ENCODE measurements at regions not wholly inside any gene's neighbourhood (a gene's known extent, or its start where the extent isn't known, plus 50 kb on each side); places are given as distances from the start of the nearest gene placed in this dataset.

- H3K27ac ChIP-seq = no peak overlapping the region
- ChIA-PET CTCF (no interaction called here), POLR2A (ENCODE audit: unreplicated experiment) (no interaction called here)
- H3K27me3 ChIP-seq (ENCODE audit: insufficient read depth, low read depth) = peaks cover 94% of the 10 kb centered on the region
- H3K79me2 ChIP-seq (ENCODE audit: low read depth) = no peaks in the 10 kb centered on the region
- DNase-seq = no peak
- no peaks in the 10 kb centered on the region for H3K9me2 ChIP-seq (ENCODE audit: insufficient read depth)
- no peak overlapping the region for H3K4me2 ChIP-seq
- H3F3A ChIP-seq (ENCODE audit: insufficient read depth, low read depth) = no peaks in the 10 kb centered on the region
- no peaks in the 10 kb centered on the region for H3K4me1 ChIP-seq (replicated peaks; ENCODE audit: insufficient read depth)
- no peaks in the 10 kb centered on the region for H3K9me3 ChIP-seq (ENCODE audit: insufficient read depth, low read depth)
- no peaks in the 10 kb centered on the region for H3K36me3 ChIP-seq (ENCODE audit: low read depth)
- no peak overlapping the region for H3K4me3 ChIP-seq
- no TSS peak for BruUV-seq (replicated peaks)
- H4K20me1 ChIP-seq (ENCODE audit: insufficient read depth) = no peaks in the 10 kb centered on the region
- TF ChIP-seq EZH2 (IDR thresholded peaks at IDR 0.05; ENCODE audit: low read depth) = no peak
- no peak for TF ChIP-seq CTCF (conservative IDR thresholded peaks at IDR 0.05)
- no peak overlapping the region for H2AFZ ChIP-seq
- intact Hi-C loops (cut with micrococcal nuclease; ENCODE audit: unreplicated experiment) = no loop called here
These were observed 89.9 kb upstream of the ADAMTS2 start for GRCh38 chr5:179435181-179435580.

GRCh38 chr5:179432547-179432946 lies 87.3 kb upstream of the ADAMTS2 start:
- H3K9me2 ChIP-seq (ENCODE audit: insufficient read depth) = no peaks in the 10 kb centered on the region
- H3K36me3 ChIP-seq (ENCODE audit: low read depth) = no peaks in the 10 kb centered on the region
- no TSS peak for BruUV-seq (replicated peaks)
- DNase-seq = no peak
- TF ChIP-seq CTCF (conservative IDR thresholded peaks at IDR 0.05) (no peak), EZH2 (IDR thresholded peaks at IDR 0.05; ENCODE audit: low read depth) (no peak)
- peaks cover 89% of the 10 kb centered on the region for H3K27me3 ChIP-seq (ENCODE audit: insufficient read depth, low read depth)
- H4K20me1 ChIP-seq (ENCODE audit: insufficient read depth) = no peaks in the 10 kb centered on the region
- intact Hi-C loops (cut with micrococcal nuclease; ENCODE audit: unreplicated experiment) = no loop called here
- POLR2A ChIA-PET (ENCODE audit: unreplicated experiment) = interaction anchor here (0.7 kb wide), 1 partner anchor 317 kb away, joined by 5 read pairs; no protein-coding TSS in a partner anchor
- H3F3A ChIP-seq (ENCODE audit: insufficient read depth, low read depth) = no peaks in the 10 kb centered on the region
- no peaks in the 10 kb centered on the region for H3K9me3 ChIP-seq (ENCODE audit: insufficient read depth, low read depth)
- no peak overlapping the region for H3K4me3 ChIP-seq
- no peaks in the 10 kb centered on the region for H3K4me1 ChIP-seq (replicated peaks; ENCODE audit: insufficient read depth)
- CTCF ChIA-PET = no interaction called here
- no peaks in the 10 kb centered on the region for H3K79me2 ChIP-seq (ENCODE audit: low read depth)
- H3K4me2 ChIP-seq = no peak overlapping the region
- H2AFZ ChIP-seq = no peak overlapping the region
- no peak overlapping the region for H3K27ac ChIP-seq

- Histone ChIP-seq H3K4me1 (replicated peaks; ENCODE audit: insufficient read depth) (no peaks in the 10 kb centered on the region), H3F3A (ENCODE audit: insufficient read depth, low read depth) (no peaks in the 10 kb centered on the region), H4K20me1 (ENCODE audit: insufficient read depth) (no peaks in the 10 kb centered on the region), H3K4me2 (no peak overlapping the region), H3K27ac (no peak overlapping the region), H3K36me3 (ENCODE audit: low read depth) (no peaks in the 10 kb centered on the region), H3K27me3 (ENCODE audit: insufficient read depth, low read depth) (peaks cover 89% of the 10 kb centered on the region), H3K9me2 (ENCODE audit: insufficient read depth) (no peaks in the 10 kb centered on the region), H3K4me3 (no peak overlapping the region), H2AFZ (no peak overlapping the region), H3K9me3 (ENCODE audit: insufficient read depth, low read depth) (no peaks in the 10 kb centered on the region), H3K79me2 (ENCODE audit: low read depth) (no peaks in the 10 kb centered on the region)
- intact Hi-C loops (cut with micrococcal nuclease; ENCODE audit: unreplicated experiment) = no loop called here
- POLR2A ChIA-PET (ENCODE audit: unreplicated experiment) = no interaction called here
- BruUV-seq (replicated peaks) = no TSS peak
- CTCF ChIA-PET = no interaction called here
- no peak for DNase-seq
- TF ChIP-seq EZH2 (IDR thresholded peaks at IDR 0.05; ENCODE audit: low read depth) = no peak
- no peak for TF ChIP-seq CTCF (conservative IDR thresholded peaks at IDR 0.05)
These were observed 86.1 kb upstream of the ADAMTS2 start for GRCh38 chr5:179431221-179431824.
